GM21723 (cell line): ENCODE measurements at regions not wholly inside any gene's neighbourhood (a gene's known extent, or its start where the extent isn't known, plus 50 kb on each side); places are given as distances from the start of the nearest gene placed in this dataset.

Source experiments
- ATAC-seq: cut with Tn5 transposase; IDR thresholded peaks from one replicate; pipeline ENCODE4 v1.9.1; 2021; ENCODE audit warnings: mild to moderate bottlenecking, moderate library complexity; ENCODE audit not compliant: unreplicated experiment

- ATAC-seq: no peak
These were observed 362.0 kb downstream of the SOX11 start for GRCh38 chr2:6054161-6054671.

DNA sequence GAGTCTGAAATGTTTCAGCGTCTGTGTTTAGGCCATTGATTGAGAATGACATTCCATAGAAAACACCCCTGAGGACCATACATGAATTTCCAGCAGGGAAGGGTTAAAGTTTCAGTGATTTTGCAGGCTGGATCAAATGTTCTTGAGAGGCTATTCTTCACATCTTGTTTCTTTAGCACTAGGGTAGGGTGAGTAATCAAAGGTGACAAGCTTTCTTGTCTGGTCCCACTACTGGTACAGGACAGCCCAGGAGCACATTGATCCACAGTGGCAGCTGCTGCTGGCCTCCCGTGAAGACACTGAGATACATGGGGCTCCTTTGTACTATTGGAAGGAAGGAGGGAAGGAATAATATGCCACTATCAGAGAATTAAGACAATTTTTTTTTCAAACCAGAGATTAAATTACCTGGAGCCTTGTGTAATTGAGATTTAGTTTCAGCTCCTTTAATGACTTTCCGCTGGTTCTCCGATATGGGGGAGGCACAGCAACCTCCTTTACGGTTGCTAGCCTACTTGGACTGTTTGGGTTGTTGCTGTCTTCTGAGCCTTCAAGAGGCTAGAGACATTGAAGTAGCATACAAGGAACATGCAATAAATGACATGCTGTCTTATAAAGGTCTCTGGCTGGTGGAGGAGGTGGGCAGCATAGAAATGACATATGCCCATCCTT, 368.9 kb downstream of the SOX11 start:
- no peak for ATAC-seq

GRCh38 chr2:6064757-6065156, 372.6 kb downstream of the SOX11 start:
- ATAC-seq: no peak

DNA sequence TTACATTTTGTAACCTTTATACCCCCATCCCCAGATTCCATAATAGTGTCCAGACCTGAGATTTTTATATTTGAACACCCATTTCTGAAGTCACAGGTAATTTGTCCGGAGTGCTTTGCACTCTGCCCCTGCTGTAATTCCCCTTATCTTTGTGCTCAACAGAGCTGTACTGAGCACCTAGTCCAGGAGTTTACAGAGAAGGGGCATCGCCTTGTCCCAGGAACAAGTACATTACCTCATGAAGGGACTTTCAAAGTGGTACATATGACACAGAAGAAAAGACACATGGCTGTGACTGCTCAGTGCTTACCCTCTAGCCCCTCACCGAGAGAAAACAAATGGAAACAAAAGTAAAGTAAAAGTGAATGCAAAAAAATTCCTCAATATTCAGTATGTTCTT, 373.5 kb downstream of the SOX11 start:
- no peak for ATAC-seq

GRCh38 chr2:6067089-6067488, 374.9 kb downstream of the SOX11 start:
- no peak for ATAC-seq

DNA sequence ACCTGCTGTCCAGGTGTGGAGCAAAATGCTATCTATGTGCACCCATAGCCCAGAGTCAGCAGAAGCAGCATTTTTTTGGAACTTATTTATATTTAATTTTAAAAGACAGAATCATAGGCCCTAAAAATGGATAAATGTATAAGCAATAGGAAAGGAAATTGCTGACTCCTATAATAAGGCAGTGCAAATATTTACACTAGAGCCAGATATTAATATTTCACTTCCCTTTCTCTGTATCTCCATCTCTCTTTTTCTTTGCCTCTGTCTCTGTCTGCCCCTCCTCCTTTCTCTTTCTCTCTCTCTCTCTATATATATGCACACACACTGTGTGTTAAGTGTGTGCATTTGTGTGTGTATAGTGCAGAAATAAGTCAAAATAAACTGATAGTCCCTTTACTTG, 375.6 kb downstream of the SOX11 start:
- ATAC-seq: no peak

- ATAC-seq: no peak
These were observed 376.2 kb downstream of the SOX11 start for GRCh38 chr2:6068429-6068828.

GRCh38 chr2:6069381-6069780, 377.2 kb downstream of the SOX11 start:
- no peak for ATAC-seq

GRCh38 chr2:6071519-6071918, 379.3 kb downstream of the SOX11 start:
- ATAC-seq: no peak

GRCh38 chr2:6072276-6072675, 380.1 kb downstream of the SOX11 start:
- ATAC-seq: no peak

GRCh38 chr2:6072768-6073167, 380.6 kb downstream of the SOX11 start:
- no peak for ATAC-seq

DNA sequence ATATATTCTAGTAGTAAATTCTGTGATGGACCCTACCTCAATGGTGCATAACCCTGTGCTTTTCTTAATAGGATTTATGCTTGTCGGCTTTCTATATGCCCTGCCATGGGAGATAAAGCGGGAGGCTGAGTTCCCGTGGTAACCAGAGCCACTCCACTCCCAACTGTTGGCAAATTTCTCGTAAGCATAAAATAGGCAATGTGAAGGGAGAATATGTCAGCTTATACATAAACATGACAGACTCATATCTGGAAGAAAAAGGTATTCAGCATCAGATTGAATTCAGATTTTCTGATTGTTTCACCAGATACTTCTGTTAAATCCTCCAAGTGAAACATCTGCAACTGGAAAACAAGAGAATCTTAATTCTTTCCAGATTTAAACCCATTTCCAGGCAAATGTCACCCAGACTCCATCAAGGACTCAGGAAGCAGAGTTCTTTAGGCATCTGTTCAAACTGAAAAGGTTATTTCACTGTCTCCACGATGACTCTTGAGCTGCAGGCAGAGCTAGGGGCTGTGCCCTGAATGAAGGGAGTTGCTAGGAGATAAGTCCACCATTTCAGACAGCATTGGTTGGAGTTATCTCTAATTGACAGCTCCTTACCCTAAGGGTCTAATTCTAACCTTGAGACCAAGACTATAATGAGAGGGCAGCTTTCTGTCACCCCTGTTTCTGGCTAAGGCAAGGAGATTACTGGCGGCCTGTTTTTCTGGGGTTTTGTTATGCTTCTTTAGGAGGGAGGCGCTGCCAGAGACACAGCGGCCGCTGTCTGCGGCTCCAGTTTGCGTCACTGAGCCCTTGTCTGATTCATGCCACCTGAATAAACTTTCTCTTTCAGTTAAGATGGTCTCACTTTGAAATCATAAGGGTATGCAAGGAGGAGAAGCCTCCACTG, 381.3 kb downstream of the SOX11 start:
- no peak for ATAC-seq

GRCh38 chr2:6074089-6074643, 382.0 kb downstream of the SOX11 start:
- ATAC-seq: no peak

GRCh38 chr2:6077585-6077984, 385.4 kb downstream of the SOX11 start:
- no peak for ATAC-seq

DNA sequence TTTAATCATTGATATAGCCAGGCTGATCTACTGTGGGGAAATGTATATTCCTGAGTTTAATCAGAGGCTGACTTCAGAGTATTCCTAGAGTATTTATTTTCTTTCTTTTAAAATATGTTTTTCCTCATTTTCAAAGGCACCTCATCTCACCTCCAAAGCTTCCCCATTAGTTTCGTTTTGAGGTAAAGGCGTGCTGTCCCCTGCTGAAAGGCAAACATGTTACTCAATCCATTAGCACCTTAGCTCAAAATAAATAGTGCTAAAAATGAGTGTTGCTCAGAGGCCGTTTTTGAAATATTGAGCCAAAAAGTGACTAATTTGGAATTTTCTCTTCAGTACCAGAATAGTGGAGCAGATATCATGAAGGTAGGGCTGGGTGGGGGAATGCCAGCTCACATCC, 386.2 kb downstream of the SOX11 start:
- ATAC-seq: no peak

- ATAC-seq: no peak
These were observed 387.2 kb downstream of the SOX11 start for GRCh38 chr2:6079405-6079804.

DNA sequence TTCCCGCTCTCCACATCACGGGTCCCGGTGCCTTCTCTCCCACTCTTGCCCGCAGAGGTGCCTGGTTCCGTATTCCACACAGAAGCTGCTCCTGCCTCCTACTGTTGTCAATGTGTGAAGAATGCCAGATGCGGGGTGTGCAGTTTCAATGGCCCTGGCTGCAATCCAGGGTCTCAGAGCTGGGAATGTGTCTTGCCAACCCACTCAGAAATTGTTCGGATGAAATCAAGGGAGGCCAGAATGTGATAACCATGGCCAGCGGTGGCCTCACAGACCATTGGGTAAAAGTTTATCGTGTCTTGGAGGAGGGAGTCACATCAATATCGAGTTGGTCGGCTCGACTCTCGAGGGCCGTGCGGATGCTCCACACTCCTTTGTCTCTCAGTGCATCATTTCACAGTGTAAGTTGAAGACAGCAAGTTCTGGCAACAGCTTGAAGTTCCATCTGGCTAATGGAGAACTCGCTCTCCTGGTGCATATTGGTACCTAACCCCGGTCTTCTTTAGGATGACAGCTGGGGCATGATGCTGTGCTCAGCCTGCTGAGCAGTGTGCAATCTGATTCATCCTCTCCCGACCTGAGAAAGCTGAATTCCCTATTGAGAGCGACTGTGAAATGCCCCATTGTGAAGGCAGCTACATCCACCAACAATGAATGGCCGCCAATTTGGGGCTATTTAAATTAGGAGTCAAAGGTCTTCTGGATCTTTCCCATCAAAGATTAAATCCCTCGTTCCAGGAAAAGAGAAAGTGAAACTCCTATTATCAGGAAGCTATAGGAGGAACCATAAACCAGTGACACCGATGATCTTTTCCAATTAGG, 389.0 kb downstream of the SOX11 start:
- ATAC-seq: no peak

- no peak for ATAC-seq
These were observed 389.9 kb downstream of the SOX11 start for GRCh38 chr2:6081955-6082624.

DNA sequence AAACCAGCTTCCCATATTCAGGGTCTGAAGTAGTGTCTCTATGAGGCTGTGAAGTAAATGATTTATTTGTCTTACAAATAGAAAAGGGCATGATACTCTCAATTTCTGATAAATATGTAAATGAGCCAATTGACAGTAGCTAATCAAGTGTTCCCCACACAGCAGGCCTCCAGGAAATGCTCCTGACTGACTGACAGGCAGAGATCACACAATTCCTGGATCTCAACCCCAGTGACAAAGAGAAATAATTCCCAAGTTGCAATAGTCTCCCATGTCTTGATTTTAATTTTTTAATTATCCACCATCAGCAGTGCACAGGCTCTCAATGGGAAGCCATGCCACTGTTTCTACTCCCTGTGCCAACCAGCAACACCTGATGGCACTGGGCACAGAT, 390.4 kb downstream of the SOX11 start:
- ATAC-seq: no peak

DNA sequence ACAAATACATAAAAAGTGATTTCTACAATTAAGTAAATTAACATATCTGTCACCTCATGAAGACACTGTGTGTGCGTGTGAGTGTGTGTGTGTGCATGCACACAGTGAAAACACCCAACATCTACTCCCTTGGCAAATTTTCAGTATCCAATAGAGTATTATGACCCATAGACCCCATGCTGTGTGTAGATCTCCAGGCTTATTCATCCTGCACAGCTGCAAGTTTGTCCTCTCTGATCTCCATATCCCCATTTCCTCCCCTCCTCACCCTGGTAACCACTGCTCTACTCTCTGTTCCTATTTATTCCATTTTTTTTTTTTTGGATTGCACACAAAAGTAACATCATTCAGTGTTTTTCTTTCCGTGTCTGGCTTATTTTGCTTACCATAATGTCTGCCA, 391.0 kb downstream of the SOX11 start:
- ATAC-seq: no peak
